HAP-1 (cell line): ENCODE measurements at regions not wholly inside any gene's neighbourhood (a gene's known extent, or its start where the extent isn't known, plus 50 kb on each side); places are given as distances from the start of the nearest gene placed in this dataset.

Experiments
- DNase-seq, 2 experiments: peaks; one replicate each; pipeline ENCODE4 v3.0.0-alpha.2; 2016 to 2020; ENCODE audit warnings: low spot score in 2 of 2
- H3K27me3 ChIP-seq: fragments of 250-450 bp; sonication (Bioruptor Pico); 2 replicates; pipeline ENCODE4 v1.5.1; 2020; ENCODE audit warnings: low read depth, mild to moderate bottlenecking, moderate library complexity
- H3K36me3 ChIP-seq: fragments of 250-450 bp; sonication (Bioruptor Pico); replicated peaks from 2 replicates; pipeline ENCODE4 v1.5.1; 2020; ENCODE audit warnings: mild to moderate bottlenecking
- H3K4me1 ChIP-seq: fragments of 250-450 bp; sonication (Bioruptor Pico); 2 replicates; pipeline ENCODE4 v1.5.1; 2020; ENCODE audit warnings: mild to moderate bottlenecking
- H3K4me3 ChIP-seq: fragments of 250-450 bp; sonication (Bioruptor Pico); 2 replicates; pipeline ENCODE4 v1.5.1; 2020; ENCODE audit warnings: mild to moderate bottlenecking, moderate library complexity
- H3K9me3 ChIP-seq: fragments of 250-450 bp; sonication (Bioruptor Pico); 2 replicates; pipeline ENCODE4 v1.5.1; 2020; ENCODE audit warnings: mild to moderate bottlenecking, moderate library complexity
- in situ Hi-C: fragments of 300-500 bp; cut with MboI; formaldehyde crosslinking; loops from 3 replicates; pipeline ENCODE4 v1.14.3; 2020; ENCODE audit warnings: low sequenced_read_pairs, inconsistent platforms, mixed read lengths

- in situ Hi-C loops, result no loop called here
- H3K4me1 ChIP-seq, result no peaks in the 10 kb centered on the region
- H3K9me3 ChIP-seq, result no peaks in the 10 kb centered on the region
- DNase-seq, result no peak
- H3K4me3 ChIP-seq, result no peak overlapping the region
- no peaks in the 10 kb centered on the region for H3K27me3 ChIP-seq
- no peaks in the 10 kb centered on the region for H3K36me3 ChIP-seq
These were observed 58.0 kb upstream of the SLC14A2 start for GRCh38 chr18:45557287-45557686.

- in situ Hi-C loops, result no loop called here
- no peak overlapping the region for H3K4me3 ChIP-seq
- no peaks in the 10 kb centered on the region for H3K9me3 ChIP-seq
- H3K4me1 ChIP-seq, result no peaks in the 10 kb centered on the region
- H3K36me3 ChIP-seq, result no peaks in the 10 kb centered on the region
- no peaks in the 10 kb centered on the region for H3K27me3 ChIP-seq
- DNase-seq, result no peak
These were observed 57.5 kb upstream of the SLC14A2 start for GRCh38 chr18:45557779-45558178.

- Histone ChIP-seq H3K36me3 (no peaks in the 10 kb centered on the region), H3K4me3 (no peak overlapping the region), H3K4me1 (no peaks in the 10 kb centered on the region), H3K27me3 (no peaks in the 10 kb centered on the region), H3K9me3 (no peaks in the 10 kb centered on the region)
- in situ Hi-C loops, result no loop called here
- no peak for DNase-seq
These were observed 56.0 kb upstream of the SLC14A2 start for GRCh38 chr18:45559258-45559657.

GRCh38 chr18:45560870-45561269 lies 54.4 kb upstream of the SLC14A2 start:
- H3K4me1 ChIP-seq, result no peaks in the 10 kb centered on the region
- no peaks in the 10 kb centered on the region for H3K27me3 ChIP-seq
- no peak overlapping the region for H3K4me3 ChIP-seq
- no peaks in the 10 kb centered on the region for H3K36me3 ChIP-seq
- H3K9me3 ChIP-seq, result no peaks in the 10 kb centered on the region
- DNase-seq, result no peak
- in situ Hi-C loops, result no loop called here

- no peaks in the 10 kb centered on the region for H3K9me3 ChIP-seq
- no peaks in the 10 kb centered on the region for H3K4me1 ChIP-seq
- H3K27me3 ChIP-seq, result no peaks in the 10 kb centered on the region
- H3K36me3 ChIP-seq, result no peaks in the 10 kb centered on the region
- in situ Hi-C loops, result no loop called here
- DNase-seq, result no peak
- no peak overlapping the region for H3K4me3 ChIP-seq
These were observed 52.5 kb upstream of the SLC14A2 start for GRCh38 chr18:45562567-45563479.

GRCh38 chr18:45565280-45565970 lies 49.9 kb upstream of the SLC14A2 start:
- no peak for DNase-seq
- no peak overlapping the region for H3K4me3 ChIP-seq
- no peaks in the 10 kb centered on the region for H3K9me3 ChIP-seq
- H3K36me3 ChIP-seq, result no peaks in the 10 kb centered on the region
- no peaks in the 10 kb centered on the region for H3K27me3 ChIP-seq
- in situ Hi-C loops, result no loop called here
- H3K4me1 ChIP-seq, result no peaks in the 10 kb centered on the region
